Ishikawa (cell line): ENCODE measurements at regions not wholly inside any gene's neighbourhood (a gene's known extent, or its start where the extent isn't known, plus 50 kb on each side); places are given as distances from the start of the nearest gene placed in this dataset.

Experiments
- EP300 ChIP-seq: IDR thresholded peaks from 2 replicates; pipeline ENCODE4 v1.6.1; 2012; ENCODE audit warnings: borderline replicate concordance
- NFIC ChIP-seq: IDR thresholded peaks from 2 replicates; pipeline ENCODE4 v1.6.1; 2012
- TF ChIP-seq, protein P1 (sequence below): IDR thresholded peaks from 2 replicates; pipeline ENCODE4 v1.6.1; 2012; ENCODE audit warnings: low read depth, mild to moderate bottlenecking
- TF ChIP-seq, protein P2 (sequence below): IDR thresholded peaks from 2 replicates; pipeline ENCODE4 v1.6.1; 2012

DNA sequence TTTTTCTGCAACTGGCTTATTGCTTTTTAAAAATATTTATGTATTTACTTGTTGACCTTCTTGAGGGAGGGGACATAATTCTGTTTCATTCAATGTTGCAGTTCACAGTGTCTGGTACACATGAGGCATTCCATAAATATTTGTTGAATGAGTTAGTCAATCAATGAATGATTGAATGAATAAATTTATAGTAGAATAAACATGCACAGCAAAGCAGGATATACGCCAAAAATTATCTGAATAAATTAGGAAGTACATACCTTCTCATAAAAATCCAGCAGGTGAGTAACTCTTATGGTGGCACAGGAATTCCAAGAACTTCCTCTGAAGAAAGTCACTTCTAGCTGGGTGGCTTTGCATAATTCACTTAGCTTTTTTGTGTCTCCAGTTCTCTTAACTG is 469.4 kb upstream of the ATP11B start:
- TF ChIP-seq NFIC = no peak
- no peak for TF ChIP-seq EP300
- TF ChIP-seq, protein P1, sequence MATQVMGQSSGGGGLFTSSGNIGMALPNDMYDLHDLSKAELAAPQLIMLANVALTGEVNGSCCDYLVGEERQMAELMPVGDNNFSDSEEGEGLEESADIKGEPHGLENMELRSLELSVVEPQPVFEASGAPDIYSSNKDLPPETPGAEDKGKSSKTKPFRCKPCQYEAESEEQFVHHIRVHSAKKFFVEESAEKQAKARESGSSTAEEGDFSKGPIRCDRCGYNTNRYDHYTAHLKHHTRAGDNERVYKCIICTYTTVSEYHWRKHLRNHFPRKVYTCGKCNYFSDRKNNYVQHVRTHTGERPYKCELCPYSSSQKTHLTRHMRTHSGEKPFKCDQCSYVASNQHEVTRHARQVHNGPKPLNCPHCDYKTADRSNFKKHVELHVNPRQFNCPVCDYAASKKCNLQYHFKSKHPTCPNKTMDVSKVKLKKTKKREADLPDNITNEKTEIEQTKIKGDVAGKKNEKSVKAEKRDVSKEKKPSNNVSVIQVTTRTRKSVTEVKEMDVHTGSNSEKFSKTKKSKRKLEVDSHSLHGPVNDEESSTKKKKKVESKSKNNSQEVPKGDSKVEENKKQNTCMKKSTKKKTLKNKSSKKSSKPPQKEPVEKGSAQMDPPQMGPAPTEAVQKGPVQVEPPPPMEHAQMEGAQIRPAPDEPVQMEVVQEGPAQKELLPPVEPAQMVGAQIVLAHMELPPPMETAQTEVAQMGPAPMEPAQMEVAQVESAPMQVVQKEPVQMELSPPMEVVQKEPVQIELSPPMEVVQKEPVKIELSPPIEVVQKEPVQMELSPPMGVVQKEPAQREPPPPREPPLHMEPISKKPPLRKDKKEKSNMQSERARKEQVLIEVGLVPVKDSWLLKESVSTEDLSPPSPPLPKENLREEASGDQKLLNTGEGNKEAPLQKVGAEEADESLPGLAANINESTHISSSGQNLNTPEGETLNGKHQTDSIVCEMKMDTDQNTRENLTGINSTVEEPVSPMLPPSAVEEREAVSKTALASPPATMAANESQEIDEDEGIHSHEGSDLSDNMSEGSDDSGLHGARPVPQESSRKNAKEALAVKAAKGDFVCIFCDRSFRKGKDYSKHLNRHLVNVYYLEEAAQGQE = no peak
- TF ChIP-seq, protein P2, sequence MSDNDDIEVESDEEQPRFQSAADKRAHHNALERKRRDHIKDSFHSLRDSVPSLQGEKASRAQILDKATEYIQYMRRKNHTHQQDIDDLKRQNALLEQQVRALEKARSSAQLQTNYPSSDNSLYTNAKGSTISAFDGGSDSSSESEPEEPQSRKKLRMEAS = no peak
